Upper lobe of left lung (tissue), 4 donors: ENCODE measurements at regions not wholly inside any gene's neighbourhood (a gene's known extent, or its start where the extent isn't known, plus 50 kb on each side); places are given as distances from the start of the nearest gene placed in this dataset.

Experiments used
- CTCF ChIP-seq, 6 experiments: fragments of 450-650 bp in 4 of 6; fragments of 200-600 bp in 2 of 6; sonication (generic) in 2 of 6; IDR thresholded peaks; one replicate each; pipeline ENCODE4 v1.5.1; 2016 to 2019; ENCODE audit warnings: antibody characterized with exemption in 6 of 6
- EP300 ChIP-seq, 4 donors: sonication (generic); formaldehyde crosslinking; IDR thresholded peaks; one replicate each; pipeline ENCODE4 v1.5.1; 2017; ENCODE audit warnings: antibody characterized with exemption in 4 of 4, control low read depth in 2 of 4
- POLR2A ChIP-seq, 4 donors: fragments of 450-650 bp; IDR thresholded peaks; one replicate each; pipeline ENCODE4 v1.5.1; 2016 to 2017; ENCODE audit warnings: antibody characterized with exemption in 4 of 4, mild to moderate bottlenecking in 2 of 4
- POLR2AphosphoS5 ChIP-seq, 2 donors: sonication (generic); formaldehyde crosslinking; IDR thresholded peaks; one replicate each; pipeline ENCODE4 v1.5.1; 2017; ENCODE audit warnings: antibody characterized with exemption in 2 of 2

DNA sequence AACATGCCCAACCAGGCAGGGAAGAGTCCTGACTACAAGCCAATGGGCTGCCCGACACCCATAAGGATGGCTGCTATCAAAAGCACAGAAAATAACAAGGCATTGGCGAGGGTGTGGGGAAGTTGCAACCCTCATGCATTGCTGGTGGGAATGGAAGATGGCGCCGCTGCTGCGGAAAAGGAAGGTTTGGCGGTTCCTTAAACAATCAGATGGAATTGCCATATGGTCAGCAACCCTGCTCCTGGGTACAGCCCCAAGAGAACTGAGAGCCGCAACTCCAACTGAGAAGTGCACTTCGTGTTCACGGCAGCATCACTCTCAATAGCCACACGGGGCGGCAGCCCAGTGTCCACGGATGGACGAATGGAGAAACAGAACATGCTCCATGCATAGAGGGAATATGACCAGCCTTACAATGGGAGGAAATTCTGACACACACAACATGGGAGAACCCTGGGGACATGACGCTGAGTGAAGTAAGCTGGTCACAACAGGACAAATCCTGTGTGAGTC lies 193.3 kb downstream of the RBFOX3 start:
- TF ChIP-seq CTCF (IDR thresholded peaks at IDR 0.05) (no peak), POLR2AphosphoS5 (IDR thresholded peaks at IDR 0.05) (no peak), EP300 (IDR thresholded peaks at IDR 0.05) (no peak), POLR2A (IDR thresholded peaks at IDR 0.05) (no peak)
